AG09319 (cell line): ENCODE measurements at regions not wholly inside any gene's neighbourhood (a gene's known extent, or its start where the extent isn't known, plus 50 kb on each side); places are given as distances from the start of the nearest gene placed in this dataset.

Experiments
- DNase-seq: peaks from one replicate; pipeline ENCODE4 v3.0.0-alpha.2; 2010; ENCODE audit warnings: low read depth; ENCODE audit errors: extremely low read depth
- CTCF ChIP-seq: IDR thresholded peaks from 2 replicates; pipeline ENCODE4 v1.5.1; 2011; ENCODE audit warnings: low read depth, mild to moderate bottlenecking, inconsistent platforms, low read length, moderate library complexity

GRCh38 chr3:72097053-72097452, 312.1 kb upstream of the PROK2 start:
- DNase-seq: no peak
- TF ChIP-seq CTCF: no peak

DNA sequence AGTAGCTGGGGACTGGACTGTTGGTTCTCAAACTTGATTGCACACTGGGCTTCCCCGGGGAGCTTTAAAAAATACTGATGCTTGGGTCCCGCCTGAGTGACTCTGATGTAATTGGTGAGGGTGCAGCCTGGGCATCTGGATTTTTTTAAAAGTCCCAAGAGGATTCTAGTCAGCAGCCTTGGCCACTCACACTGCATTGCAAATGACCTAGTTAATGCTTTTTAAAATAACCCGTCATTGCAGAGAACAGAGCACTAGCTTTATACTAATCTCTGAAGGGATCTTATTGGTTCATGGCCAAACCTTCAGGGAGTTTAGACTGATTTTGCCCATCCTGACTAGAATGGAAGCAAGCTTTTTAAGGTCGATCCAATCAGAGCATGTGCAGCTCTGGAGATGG, 310.6 kb upstream of the PROK2 start:
- DNase-seq: no peak
- TF ChIP-seq CTCF: no peak

DNA sequence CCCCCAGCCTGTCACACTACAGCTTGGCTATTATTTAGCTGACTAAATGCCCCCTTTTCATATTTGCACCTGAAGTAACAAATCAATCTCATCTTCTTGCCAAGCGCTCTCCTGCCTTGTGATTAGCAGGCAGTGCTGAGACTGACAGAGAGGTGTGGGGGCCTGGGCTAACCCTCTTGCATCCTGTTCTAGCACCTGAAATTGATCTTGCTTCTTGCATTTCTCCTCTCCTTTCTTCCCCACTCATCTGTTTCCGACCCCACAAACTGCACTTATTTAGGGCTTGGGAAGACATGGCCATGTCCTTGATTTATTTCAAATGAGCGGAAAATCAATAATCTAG, 309.0 kb upstream of the PROK2 start:
- no peak for DNase-seq
- no peak for TF ChIP-seq CTCF

- no peak for TF ChIP-seq CTCF
- no peak for DNase-seq
Observed at GRCh38 chr3:72093270-72093991, 308.5 kb upstream of the PROK2 start.

GRCh38 chr3:72092778-72093177, 307.8 kb upstream of the PROK2 start:
- DNase-seq: no peak
- no peak for TF ChIP-seq CTCF

DNA sequence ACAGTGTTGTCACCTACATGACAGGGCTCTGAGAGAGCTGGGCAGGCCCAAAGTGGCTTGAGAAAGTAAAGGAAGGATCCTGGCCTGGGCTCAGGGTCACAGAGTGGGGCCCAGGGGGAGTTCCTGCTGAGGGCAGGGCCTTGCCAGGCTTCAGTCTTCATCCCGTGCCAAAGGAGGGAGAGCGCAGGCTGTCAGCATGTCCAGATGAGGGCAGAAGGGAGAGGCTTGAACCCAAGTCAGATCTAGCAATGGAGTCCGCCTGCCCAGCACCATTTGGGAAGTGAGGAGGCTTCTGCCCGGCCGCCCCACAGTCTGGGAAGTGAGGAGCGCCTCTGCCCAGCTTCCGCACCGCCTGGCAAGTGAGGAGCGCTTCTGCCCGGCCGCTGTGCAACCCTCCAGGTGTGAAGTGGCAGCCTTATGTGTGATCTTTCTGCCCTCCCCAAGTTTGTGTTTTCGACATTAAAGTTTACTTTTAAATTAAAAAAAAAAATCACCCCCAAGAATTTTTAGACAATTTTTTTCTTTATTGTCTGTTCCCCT, 303.6 kb upstream of the PROK2 start:
- no peak; the same call in 1 of the 2 replicates for TF ChIP-seq CTCF
- no peak for DNase-seq

- TF ChIP-seq CTCF: no peak
- no peak for DNase-seq
Observed at GRCh38 chr3:72087420-72087819, 302.5 kb upstream of the PROK2 start.
